Mammary epithelial cell (primary cell): ENCODE measurements at regions not wholly inside any gene's neighbourhood (a gene's known extent, or its start where the extent isn't known, plus 50 kb on each side); places are given as distances from the start of the nearest gene placed in this dataset.

Source experiments
- EZH2 ChIP-seq: IDR thresholded peaks from 2 replicates; pipeline ENCODE4 v1.6.1; 2012; ENCODE audit warnings: low read length, inconsistent platforms, borderline replicate concordance
- TF ChIP-seq, protein P1 (sequence below), 2 donors: IDR thresholded peaks in 1 of 2; conservative IDR thresholded peaks in 1 of 2; 2 replicates each; pipeline ENCODE4 v1.5.1; 2011 to 2012; ENCODE audit warnings: inconsistent platforms in 2 of 2, low read length in 2 of 2, mild to moderate bottlenecking in 2 of 2, control low read depth in 1 of 2, low read depth in 1 of 2; ENCODE audit not compliant: insufficient read depth in 1 of 2; ENCODE audit errors: extremely low read depth in 1 of 2

- TF ChIP-seq, protein P1, sequence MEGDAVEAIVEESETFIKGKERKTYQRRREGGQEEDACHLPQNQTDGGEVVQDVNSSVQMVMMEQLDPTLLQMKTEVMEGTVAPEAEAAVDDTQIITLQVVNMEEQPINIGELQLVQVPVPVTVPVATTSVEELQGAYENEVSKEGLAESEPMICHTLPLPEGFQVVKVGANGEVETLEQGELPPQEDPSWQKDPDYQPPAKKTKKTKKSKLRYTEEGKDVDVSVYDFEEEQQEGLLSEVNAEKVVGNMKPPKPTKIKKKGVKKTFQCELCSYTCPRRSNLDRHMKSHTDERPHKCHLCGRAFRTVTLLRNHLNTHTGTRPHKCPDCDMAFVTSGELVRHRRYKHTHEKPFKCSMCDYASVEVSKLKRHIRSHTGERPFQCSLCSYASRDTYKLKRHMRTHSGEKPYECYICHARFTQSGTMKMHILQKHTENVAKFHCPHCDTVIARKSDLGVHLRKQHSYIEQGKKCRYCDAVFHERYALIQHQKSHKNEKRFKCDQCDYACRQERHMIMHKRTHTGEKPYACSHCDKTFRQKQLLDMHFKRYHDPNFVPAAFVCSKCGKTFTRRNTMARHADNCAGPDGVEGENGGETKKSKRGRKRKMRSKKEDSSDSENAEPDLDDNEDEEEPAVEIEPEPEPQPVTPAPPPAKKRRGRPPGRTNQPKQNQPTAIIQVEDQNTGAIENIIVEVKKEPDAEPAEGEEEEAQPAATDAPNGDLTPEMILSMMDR (conservative IDR thresholded peaks at IDR 0.05 in 1 of 2, IDR thresholded peaks at IDR 0.05 in 1 of 2; ENCODE audit: extremely low read depth in 1 of 2, insufficient read depth in 1 of 2, low read depth in 1 of 2, low read length in 2 of 2), result no peak
- no peak for TF ChIP-seq EZH2
Measured at GRCh38 chr6:6892744-6893583, 214.8 kb upstream of the RREB1 start.
